SU-DHL-6 (cell line): ENCODE measurements at regions not wholly inside any gene's neighbourhood (a gene's known extent, or its start where the extent isn't known, plus 50 kb on each side); places are given as distances from the start of the nearest gene placed in this dataset.
"Not testable (repeated sequence)": the region's sequence is repeated elsewhere in the genome, so short reads cannot be mapped to it uniquely, and the experiment has no call there.

Experiments used
- EZH2phosphoT487 ChIP-seq: fragments of 200-600 bp; sonication (generic), shearing (Covaris generic); conservative IDR thresholded peaks from 2 replicates; pipeline ENCODE4 v1.6.1; 2018; ENCODE audit warnings: mild to moderate bottlenecking, antibody characterized with exemption, low read length, moderate library complexity, mixed read lengths
- TF ChIP-seq, protein P1 (sequence below): fragments of 200-600 bp; sonication (generic); IDR thresholded peaks from one replicate; pipeline ENCODE4 v1.5.1; 2017; ENCODE audit warnings: antibody characterized with exemption, mild to moderate bottlenecking, low read length, moderate library complexity; ENCODE audit not compliant: insufficient read depth, poor library complexity, severe bottlenecking

DNA sequence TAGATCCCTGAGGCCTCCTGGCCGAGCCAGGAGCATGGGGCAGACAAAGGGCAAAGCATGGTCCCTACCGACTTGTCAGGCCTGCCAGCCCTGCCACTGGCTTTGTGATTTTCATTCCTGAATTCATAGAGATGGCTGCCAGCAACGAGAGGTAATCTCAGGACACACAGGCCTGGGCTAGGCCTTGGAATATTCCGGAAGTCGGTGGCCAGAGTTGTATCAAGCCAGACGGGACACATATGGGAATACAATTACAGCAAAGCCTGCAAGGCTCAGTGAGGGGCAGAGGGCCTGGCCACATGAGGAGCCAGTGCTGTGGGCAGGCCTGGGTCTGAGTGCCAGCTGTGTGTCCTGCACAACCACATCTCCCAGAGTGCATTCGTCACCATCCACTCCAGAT is 72.4 kb upstream of the PLGLB2 start:
- TF ChIP-seq, protein P1, sequence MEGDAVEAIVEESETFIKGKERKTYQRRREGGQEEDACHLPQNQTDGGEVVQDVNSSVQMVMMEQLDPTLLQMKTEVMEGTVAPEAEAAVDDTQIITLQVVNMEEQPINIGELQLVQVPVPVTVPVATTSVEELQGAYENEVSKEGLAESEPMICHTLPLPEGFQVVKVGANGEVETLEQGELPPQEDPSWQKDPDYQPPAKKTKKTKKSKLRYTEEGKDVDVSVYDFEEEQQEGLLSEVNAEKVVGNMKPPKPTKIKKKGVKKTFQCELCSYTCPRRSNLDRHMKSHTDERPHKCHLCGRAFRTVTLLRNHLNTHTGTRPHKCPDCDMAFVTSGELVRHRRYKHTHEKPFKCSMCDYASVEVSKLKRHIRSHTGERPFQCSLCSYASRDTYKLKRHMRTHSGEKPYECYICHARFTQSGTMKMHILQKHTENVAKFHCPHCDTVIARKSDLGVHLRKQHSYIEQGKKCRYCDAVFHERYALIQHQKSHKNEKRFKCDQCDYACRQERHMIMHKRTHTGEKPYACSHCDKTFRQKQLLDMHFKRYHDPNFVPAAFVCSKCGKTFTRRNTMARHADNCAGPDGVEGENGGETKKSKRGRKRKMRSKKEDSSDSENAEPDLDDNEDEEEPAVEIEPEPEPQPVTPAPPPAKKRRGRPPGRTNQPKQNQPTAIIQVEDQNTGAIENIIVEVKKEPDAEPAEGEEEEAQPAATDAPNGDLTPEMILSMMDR, result not testable (repeated sequence)
- not testable (repeated sequence) for TF ChIP-seq EZH2phosphoT487
